WTC11 (cell line): ENCODE measurements at regions not wholly inside any gene's neighbourhood (a gene's known extent, or its start where the extent isn't known, plus 50 kb on each side); places are given as distances from the start of the nearest gene placed in this dataset.

Experiments
- ATAC-seq: fragments of 200-7000 bp; cut with Tn5 transposase; 2 replicates; pipeline ENCODE4 v1.10.0; 2021; ENCODE audit warnings: mild to moderate bottlenecking, moderate library complexity
- CTCF ChIA-PET: fragments of 300-600 bp; sonication (Branson Sonifier 250); formaldehyde crosslinking; loops from one replicate; lab custom pipeline; 2021; ENCODE audit warnings: antibody characterized with exemption; lab: Charles Lee
- POLR2A ChIA-PET: fragments of 350-600 bp; sonication (Branson Sonifier 250); formaldehyde crosslinking; loops from one replicate; lab custom pipeline; 2021; ENCODE audit warnings: antibody characterized with exemption; lab: Charles Lee
- DNase-seq: peaks from one replicate; pipeline ENCODE4 v3.0.0; 2021; ENCODE audit warnings: low spot score
- H3K27ac Mint-ChIP-seq: 2 replicates; pipeline ENCODE4 v1.8.0; 2021; ENCODE audit warnings: mixed read lengths
- H3K27me3 Mint-ChIP-seq: 2 replicates; pipeline ENCODE4 v1.8.0; 2021; ENCODE audit warnings: low read depth, mild to moderate bottlenecking, moderate library complexity, mixed read lengths
- H3K36me3 Mint-ChIP-seq: 2 replicates; pipeline ENCODE4 v1.8.0; 2021; ENCODE audit warnings: mixed read lengths
- H3K4me1 Mint-ChIP-seq: 2 replicates; pipeline ENCODE4 v1.8.0; 2022; ENCODE audit warnings: mixed read lengths
- H3K4me3 Mint-ChIP-seq: 2 replicates; pipeline ENCODE4 v1.8.0; 2021; ENCODE audit warnings: mild to moderate bottlenecking, moderate library complexity, mixed read lengths
- H3K9me3 Mint-ChIP-seq: 2 replicates; pipeline ENCODE4 v1.8.0; 2021; ENCODE audit warnings: mixed read lengths
- ARID4B ChIP-seq: sonication (generic); formaldehyde crosslinking; IDR thresholded peaks from 2 replicates; pipeline ENCODE4 v1.8.0; 2023; ENCODE audit warnings: missing genetic modification reagents, mild to moderate bottlenecking, borderline replicate concordance
- CREB1 ChIP-seq: sonication (generic); formaldehyde crosslinking; IDR thresholded peaks from 2 replicates; pipeline ENCODE4 v1.8.0; 2023; ENCODE audit warnings: mild to moderate bottlenecking, missing genetic modification reagents
- EMX1 ChIP-seq: fragments of 250-450 bp; sonication (Bioruptor Pico); IDR thresholded peaks from 2 replicates; pipeline ENCODE4 v1.8.0; 2021; ENCODE audit warnings: mild to moderate bottlenecking
- FOXJ3 ChIP-seq: sonication (generic); formaldehyde crosslinking; IDR thresholded peaks from 2 replicates; pipeline ENCODE4 v1.9.0; 2021; ENCODE audit warnings: missing genetic modification reagents, mild to moderate bottlenecking, borderline replicate concordance
- FOXK1 ChIP-seq: sonication (generic); formaldehyde crosslinking; IDR thresholded peaks from 2 replicates; pipeline ENCODE4 v1.8.0; 2022; ENCODE audit warnings: mild to moderate bottlenecking, moderate library complexity, missing genetic modification reagents
- GRHL2 ChIP-seq: fragments of 250-450 bp; sonication (Bioruptor Pico); IDR thresholded peaks from 2 replicates; pipeline ENCODE4 v1.8.0; 2022; ENCODE audit warnings: mild to moderate bottlenecking, moderate library complexity; ENCODE audit not compliant: insufficient replicate concordance, severe bottlenecking
- IRF2 ChIP-seq: sonication (generic); formaldehyde crosslinking; IDR thresholded peaks from 2 replicates; pipeline ENCODE4 v1.8.0; 2022; ENCODE audit warnings: low read depth, missing genetic modification reagents, borderline replicate concordance
- MYBL2 ChIP-seq: sonication (generic); formaldehyde crosslinking; IDR thresholded peaks from 2 replicates; pipeline ENCODE4 v1.8.1; 2023; ENCODE audit warnings: mild to moderate bottlenecking, moderate library complexity, missing genetic modification reagents
- NFYB ChIP-seq: sonication (generic); formaldehyde crosslinking; conservative IDR thresholded peaks from 2 replicates; pipeline ENCODE4 v1.8.0; 2022; ENCODE audit warnings: low read depth, missing genetic modification reagents
- NR1H2 ChIP-seq: sonication (generic); formaldehyde crosslinking; IDR thresholded peaks from 2 replicates; pipeline ENCODE4 v1.9.0; 2021; ENCODE audit warnings: mild to moderate bottlenecking, moderate library complexity, missing genetic modification reagents
- PRRX2 ChIP-seq: fragments of 250-450 bp; sonication (Bioruptor Pico); IDR thresholded peaks from 2 replicates; pipeline ENCODE4 v1.8.0; 2021; ENCODE audit warnings: mild to moderate bottlenecking
- RELA ChIP-seq: sonication (generic); formaldehyde crosslinking; IDR thresholded peaks from 2 replicates; pipeline ENCODE4 v1.8.1; 2022; ENCODE audit warnings: missing genetic modification reagents, mild to moderate bottlenecking, borderline replicate concordance
- RORB ChIP-seq: fragments of 250-450 bp; sonication (Bioruptor Pico); IDR thresholded peaks from 2 replicates; pipeline ENCODE4 v1.9.0; 2021; ENCODE audit warnings: mild to moderate bottlenecking
- TEAD1 ChIP-seq: sonication (generic); formaldehyde crosslinking; IDR thresholded peaks from 2 replicates; pipeline ENCODE4 v1.8.0; 2022; ENCODE audit warnings: mild to moderate bottlenecking, missing genetic modification reagents
- TEAD4 ChIP-seq: sonication (generic); formaldehyde crosslinking; IDR thresholded peaks from 2 replicates; pipeline ENCODE4 v1.8.0; 2022; ENCODE audit warnings: mild to moderate bottlenecking, missing genetic modification reagents
- TP53 ChIP-seq: sonication (generic); formaldehyde crosslinking; IDR thresholded peaks from 2 replicates; pipeline ENCODE4 v1.8.1; 2023; ENCODE audit warnings: mild to moderate bottlenecking, missing genetic modification reagents
- ZBTB43 ChIP-seq: sonication (generic); formaldehyde crosslinking; IDR thresholded peaks from 2 replicates; pipeline ENCODE4 v1.8.1; 2023; ENCODE audit warnings: mild to moderate bottlenecking, missing genetic modification reagents
- ZNF121 ChIP-seq: sonication (generic); formaldehyde crosslinking; IDR thresholded peaks from 2 replicates; pipeline ENCODE4 v1.8.0; 2023; ENCODE audit warnings: missing genetic modification reagents
- ZNF317 ChIP-seq: sonication (generic); formaldehyde crosslinking; IDR thresholded peaks from 2 replicates; pipeline ENCODE4 v1.8.1; 2023; ENCODE audit warnings: low read depth, mild to moderate bottlenecking, moderate library complexity, missing genetic modification reagents, borderline replicate concordance
- ZNF396 ChIP-seq: fragments of 250-450 bp; sonication (Bioruptor Pico); IDR thresholded peaks from 2 replicates; pipeline ENCODE4 v1.8.0; 2021; ENCODE audit warnings: mild to moderate bottlenecking, moderate library complexity, borderline replicate concordance
- ZNF416 ChIP-seq: fragments of 250-450 bp; sonication (Bioruptor Pico); IDR thresholded peaks from 2 replicates; pipeline ENCODE4 v1.9.0; 2021; ENCODE audit warnings: mild to moderate bottlenecking, inconsistent platforms
- TF ChIP-seq, protein P1 (sequence below): fragments of 250-450 bp; sonication (Bioruptor Pico); IDR thresholded peaks from 2 replicates; pipeline ENCODE4 v2.1.2; 2022; ENCODE audit warnings: mild to moderate bottlenecking, moderate library complexity
- TF ChIP-seq, protein P2 (sequence below): sonication (generic); formaldehyde crosslinking; conservative IDR thresholded peaks from 2 replicates; pipeline ENCODE4 v1.8.1; 2022; ENCODE audit warnings: mild to moderate bottlenecking, missing genetic modification reagents
- TF ChIP-seq, protein P3 (sequence below): sonication (generic); formaldehyde crosslinking; IDR thresholded peaks from 2 replicates; pipeline ENCODE4 v1.8.1; 2022; ENCODE audit warnings: mild to moderate bottlenecking, moderate library complexity, missing genetic modification reagents

DNA sequence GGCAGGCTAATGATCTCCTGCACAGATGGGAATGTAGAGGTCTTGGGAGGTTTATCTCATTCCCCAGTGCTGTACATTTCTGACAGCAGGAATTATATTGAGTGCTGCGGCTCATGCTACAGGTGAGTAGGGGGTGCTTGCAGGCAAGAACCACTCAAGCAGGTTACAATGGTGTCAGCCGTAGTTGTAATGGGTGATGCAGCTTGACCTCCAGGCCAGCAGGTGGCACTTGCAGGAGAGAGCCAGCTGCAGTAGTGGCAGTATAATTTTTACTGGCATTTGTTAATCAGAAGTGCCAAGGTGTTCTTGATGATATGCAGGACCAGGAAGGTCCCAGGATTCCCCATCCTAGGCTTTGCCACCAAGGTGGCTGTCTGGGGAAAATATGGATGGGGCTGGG, 759.6 kb upstream of the NDST4 start (continued):
- no peak for TF ChIP-seq FOXJ3
- no peak for TF ChIP-seq TP53 (CRISPR knock-in tag)
- no peak for TF ChIP-seq FOXK1 (CRISPR knock-in tag)
- no peak for TF ChIP-seq CREB1
- TF ChIP-seq MYBL2, result no peak

GRCh38 chr4:115871596-115871995, 758.2 kb upstream of the NDST4 start:
- ChIA-PET CTCF (no interaction called here), POLR2A (no interaction called here)
- H3K27ac Mint-ChIP-seq, result no peak overlapping the region
- peaks cover 3% of the 10 kb centered on the region; the same call in 1 of the 2 replicates for H3K4me1 Mint-ChIP-seq
- H3K27me3 Mint-ChIP-seq, result no peaks in the 10 kb centered on the region
- TF ChIP-seq ZNF317 (CRISPR knock-in tag) (no peak), EMX1 (CRISPR knock-in tag) (no peak), ZNF396 (no peak), ZBTB43 (CRISPR knock-in tag) (no peak), ZNF121 (CRISPR knock-in tag) (no peak), CREB1 (no peak), TEAD1 (CRISPR knock-in tag) (no peak), TP53 (CRISPR knock-in tag) (no peak), NFYB (CRISPR knock-in tag) (no peak), FOXJ3 (no peak), RELA (CRISPR knock-in tag) (no peak)
- TF ChIP-seq, protein P1, sequence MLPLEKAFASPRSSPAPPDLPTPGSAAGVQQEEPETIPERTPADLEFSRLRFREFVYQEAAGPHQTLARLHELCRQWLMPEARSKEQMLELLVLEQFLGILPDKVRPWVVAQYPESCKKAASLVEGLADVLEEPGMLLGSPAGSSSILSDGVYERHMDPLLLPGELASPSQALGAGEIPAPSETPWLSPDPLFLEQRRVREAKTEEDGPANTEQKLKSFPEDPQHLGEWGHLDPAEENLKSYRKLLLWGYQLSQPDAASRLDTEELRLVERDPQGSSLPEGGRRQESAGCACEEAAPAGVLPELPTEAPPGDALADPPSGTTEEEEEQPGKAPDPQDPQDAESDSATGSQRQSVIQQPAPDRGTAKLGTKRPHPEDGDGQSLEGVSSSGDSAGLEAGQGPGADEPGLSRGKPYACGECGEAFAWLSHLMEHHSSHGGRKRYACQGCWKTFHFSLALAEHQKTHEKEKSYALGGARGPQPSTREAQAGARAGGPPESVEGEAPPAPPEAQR (CRISPR knock-in tag), result no peak
- TF ChIP-seq, protein P2, sequence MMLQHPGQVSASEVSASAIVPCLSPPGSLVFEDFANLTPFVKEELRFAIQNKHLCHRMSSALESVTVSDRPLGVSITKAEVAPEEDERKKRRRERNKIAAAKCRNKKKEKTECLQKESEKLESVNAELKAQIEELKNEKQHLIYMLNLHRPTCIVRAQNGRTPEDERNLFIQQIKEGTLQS, result no peak
- TF ChIP-seq, protein P3, sequence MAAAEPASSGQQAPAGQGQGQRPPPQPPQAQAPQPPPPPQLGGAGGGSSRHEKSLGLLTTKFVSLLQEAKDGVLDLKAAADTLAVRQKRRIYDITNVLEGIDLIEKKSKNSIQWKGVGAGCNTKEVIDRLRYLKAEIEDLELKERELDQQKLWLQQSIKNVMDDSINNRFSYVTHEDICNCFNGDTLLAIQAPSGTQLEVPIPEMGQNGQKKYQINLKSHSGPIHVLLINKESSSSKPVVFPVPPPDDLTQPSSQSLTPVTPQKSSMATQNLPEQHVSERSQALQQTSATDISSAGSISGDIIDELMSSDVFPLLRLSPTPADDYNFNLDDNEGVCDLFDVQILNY, result no peak
- no peaks in the 10 kb centered on the region; the same call in 1 of the 2 replicates for H3K36me3 Mint-ChIP-seq
- ATAC-seq (no peak), DNase-seq (no peak)
- peaks cover 22% of the 10 kb centered on the region for H3K9me3 Mint-ChIP-seq
- H3K4me3 Mint-ChIP-seq, result no peak overlapping the region

DNA sequence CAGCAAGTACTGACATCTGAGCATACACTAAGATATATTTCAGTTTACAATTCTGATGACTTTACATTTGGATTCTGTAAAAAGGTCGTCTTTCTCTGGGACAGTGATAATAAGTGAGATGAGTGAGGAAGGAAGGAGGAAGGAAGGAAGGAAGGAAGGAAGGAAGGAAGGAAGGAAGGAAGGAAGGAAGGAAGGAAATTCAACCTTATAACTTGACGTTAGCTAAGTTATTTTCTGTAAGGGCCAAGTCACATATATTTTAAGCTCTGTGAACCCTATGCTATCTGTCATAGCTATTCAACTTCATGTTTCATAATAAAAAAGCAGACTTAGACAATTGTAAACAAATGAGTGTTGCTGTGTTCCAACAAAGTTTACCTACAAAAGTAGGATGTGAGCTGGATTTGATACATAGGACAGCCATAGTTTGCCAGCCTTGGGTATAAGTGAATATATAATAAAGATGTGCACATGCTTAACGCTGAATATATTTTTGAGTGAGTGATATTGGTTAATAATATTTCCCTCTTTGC, 753.0 kb upstream of the NDST4 start:
- TF ChIP-seq IRF2 (CRISPR knock-in tag) (no peak), PRRX2 (CRISPR knock-in tag) (no peak), NR1H2 (CRISPR knock-in tag) (no peak), ZNF416 (CRISPR knock-in tag) (no peak), GRHL2 (CRISPR knock-in tag) (no peak), RORB (CRISPR knock-in tag) (no peak), TEAD4 (CRISPR knock-in tag) (no peak), ARID4B (CRISPR knock-in tag) (no peak)
- TF ChIP-seq, protein P1 (CRISPR knock-in tag), result no peak
- TF ChIP-seq, all 79 proteins: peak for 0
- CTCF ChIA-PET, result interaction anchor here (1.0 kb wide), 1 partner anchor 14 kb away, joined by 3 read pairs; no protein-coding TSS in a partner anchor

More for the DNA sequence above, 753.0 kb upstream of the NDST4 start:
- Mint-ChIP-seq H3K9me3 (peaks cover 14% of the 10 kb centered on the region), H3K4me3 (no peak overlapping the region), H3K4me1 (peaks cover under 1% of the 10 kb centered on the region; the same call in 1 of the 2 replicates), H3K36me3 (no peaks in the 10 kb centered on the region), H3K27ac (no peak overlapping the region), H3K27me3 (no peaks in the 10 kb centered on the region)
- no peak for ATAC-seq
- no peak for DNase-seq
- POLR2A ChIA-PET, result no interaction called here
